GM12892 (cell line): ENCODE measurements at regions not wholly inside any gene's neighbourhood (a gene's known extent, or its start where the extent isn't known, plus 50 kb on each side); places are given as distances from the start of the nearest gene placed in this dataset.

ENCODE experiments used
- DNase-seq: peaks from one replicate; pipeline ENCODE4 v3.0.0; 2011; ENCODE audit not compliant: insufficient read length
- FAIRE-seq: peaks from 2 replicates; lab custom pipeline; 2011; peaks lifted over from hg19 to GRCh38; lab: Jason Lieb, UNC
- POLR2A ChIP-seq: IDR thresholded peaks from 2 replicates; pipeline ENCODE4 v1.6.1; 2011; ENCODE audit warnings: low read depth, low read length, control low read depth
- POLR2AphosphoS5 ChIP-seq: IDR thresholded peaks from 2 replicates; pipeline ENCODE4 v1.6.1; 2011; ENCODE audit warnings: low read depth, low read length, control low read depth
- TAF1 ChIP-seq: IDR thresholded peaks from 2 replicates; pipeline ENCODE4 v1.6.1; 2011; ENCODE audit warnings: low read depth, mild to moderate bottlenecking, control low read depth, low read length, borderline replicate concordance

DNA sequence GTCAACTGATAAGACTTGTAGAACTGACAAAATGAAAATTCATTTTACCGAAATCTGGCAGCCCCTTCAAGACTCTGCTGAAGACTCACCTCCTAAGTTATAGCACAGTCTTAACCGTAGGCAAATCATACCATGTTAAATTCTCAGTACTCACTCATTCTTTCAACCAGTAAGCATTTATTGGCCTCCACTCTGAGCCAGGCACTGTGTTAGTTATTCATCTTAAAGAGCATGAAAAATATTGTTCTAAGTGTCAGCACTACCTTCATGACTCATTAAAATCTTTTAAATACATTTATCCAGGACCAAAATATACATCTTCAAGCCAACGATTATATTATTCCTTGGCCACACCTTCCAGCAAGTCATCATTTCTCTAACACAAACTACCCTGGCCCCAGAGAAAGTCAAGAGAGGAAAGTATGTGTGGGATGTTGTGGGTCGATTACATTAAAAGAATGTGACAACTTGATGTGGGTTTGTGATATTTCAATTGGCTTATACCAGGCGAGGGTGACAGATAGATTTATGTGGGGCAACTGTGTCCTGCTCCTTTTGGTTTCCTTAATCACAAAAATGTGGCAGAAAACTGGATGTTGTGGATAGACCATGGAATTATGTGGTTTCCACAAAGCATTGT lies 55.0 kb downstream of the TMEM30B start:
- no peak for FAIRE-seq
- TF ChIP-seq POLR2AphosphoS5 = no peak
- no peak for TF ChIP-seq POLR2A
- no peak for TF ChIP-seq TAF1
- DNase-seq = no peak

DNA sequence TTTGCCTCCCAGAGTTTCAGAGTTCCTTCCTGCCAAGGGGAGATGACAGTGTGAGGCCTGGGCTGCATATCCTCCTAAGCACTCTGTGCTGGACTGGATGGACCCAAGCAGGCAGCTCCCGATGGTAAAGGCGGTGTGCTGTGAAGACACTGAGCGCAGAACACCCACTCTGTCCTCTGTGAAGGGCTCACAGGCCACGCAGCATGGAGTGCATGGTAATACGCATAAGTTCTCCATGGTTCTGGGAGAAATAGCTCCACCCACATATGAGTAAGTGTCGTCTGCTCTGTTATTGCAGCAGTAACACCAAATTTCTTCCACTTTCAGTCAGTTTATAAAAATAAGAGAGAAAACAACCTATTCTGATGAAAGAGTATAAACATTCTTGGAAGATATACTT lies 55.8 kb downstream of the TMEM30B start:
- no peak for DNase-seq
- FAIRE-seq = no peak
- TF ChIP-seq TAF1 (no peak), POLR2A (no peak), POLR2AphosphoS5 (no peak)

DNA sequence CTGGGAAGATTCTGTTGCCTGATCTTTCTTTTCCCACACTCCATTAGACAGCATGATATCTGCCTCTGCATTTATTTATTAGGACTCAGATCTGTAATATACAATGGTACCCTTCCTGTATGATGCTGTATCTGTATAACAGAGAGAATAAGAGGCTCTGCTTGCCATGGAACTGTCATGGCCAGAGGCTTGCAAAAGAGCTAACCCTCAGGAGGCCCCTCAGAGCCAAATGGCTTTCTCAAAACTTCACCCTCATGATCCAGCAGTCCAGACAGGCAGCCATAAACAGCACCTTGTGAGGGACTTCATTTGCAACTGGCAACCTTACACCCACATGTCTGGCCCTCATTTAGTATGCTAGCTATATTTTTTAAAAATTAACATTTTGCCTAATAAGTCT lies 57.6 kb downstream of the TMEM30B start:
- DNase-seq (no peak), FAIRE-seq (no peak)
- no peak for TF ChIP-seq TAF1
- no peak for TF ChIP-seq POLR2A
- TF ChIP-seq POLR2AphosphoS5 = no peak

GRCh38 chr14:61222388-61222787 lies 58.8 kb downstream of the TMEM30B start:
- FAIRE-seq (no peak), DNase-seq (no peak)
- no peak for TF ChIP-seq POLR2AphosphoS5
- TF ChIP-seq TAF1 = no peak
- TF ChIP-seq POLR2A = no peak

DNA sequence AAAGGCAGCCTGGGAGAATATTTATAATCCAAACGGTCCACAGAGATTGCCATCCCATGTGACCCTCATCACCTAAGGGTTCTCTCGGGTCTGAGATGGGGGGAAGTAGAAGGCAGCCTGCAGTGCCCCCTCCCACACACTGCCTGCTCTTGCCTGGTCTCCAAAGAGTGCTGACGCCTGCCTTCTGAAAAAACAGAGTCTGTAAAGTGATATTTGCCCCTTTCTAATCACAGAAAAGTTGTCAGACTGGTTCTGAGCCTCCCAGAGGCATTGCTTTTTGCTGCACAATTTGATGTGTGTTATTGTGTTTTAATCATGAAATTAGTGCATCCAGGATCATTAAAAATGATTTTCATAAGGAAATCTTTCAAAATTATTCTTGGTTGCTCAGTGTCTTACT lies 59.2 kb downstream of the TMEM30B start:
- no peak for TF ChIP-seq POLR2A
- TF ChIP-seq POLR2AphosphoS5 = no peak
- TF ChIP-seq TAF1 = no peak
- no peak for FAIRE-seq
- DNase-seq = no peak

DNA sequence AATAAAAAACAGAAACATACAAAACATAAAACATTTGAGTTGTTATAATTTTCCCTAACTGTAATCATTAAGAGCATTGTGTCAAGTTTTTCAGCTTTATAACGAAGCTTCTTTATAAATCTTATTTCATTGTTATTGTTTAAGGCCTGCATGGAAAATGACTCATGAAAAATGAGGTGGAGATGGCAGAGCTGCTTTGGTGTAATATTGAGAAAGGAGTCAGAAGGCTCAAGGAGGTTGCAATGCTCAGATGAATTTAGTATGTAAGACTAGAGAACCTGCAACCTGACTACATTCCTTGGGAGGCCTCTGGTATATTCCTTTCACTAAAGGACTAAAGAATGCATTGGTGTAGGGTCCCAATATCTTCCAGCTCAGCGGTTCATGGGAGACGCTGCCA lies 61.5 kb downstream of the TMEM30B start:
- no peak for TF ChIP-seq TAF1
- TF ChIP-seq POLR2A = no peak
- no peak for TF ChIP-seq POLR2AphosphoS5
- no peak for FAIRE-seq
- no peak for DNase-seq

- DNase-seq = no peak
- no peak for FAIRE-seq
- TF ChIP-seq POLR2AphosphoS5 (no peak), POLR2A (no peak), TAF1 (no peak)
Observed at GRCh38 chr14:61219256-61219655, 61.9 kb downstream of the TMEM30B start.

DNA sequence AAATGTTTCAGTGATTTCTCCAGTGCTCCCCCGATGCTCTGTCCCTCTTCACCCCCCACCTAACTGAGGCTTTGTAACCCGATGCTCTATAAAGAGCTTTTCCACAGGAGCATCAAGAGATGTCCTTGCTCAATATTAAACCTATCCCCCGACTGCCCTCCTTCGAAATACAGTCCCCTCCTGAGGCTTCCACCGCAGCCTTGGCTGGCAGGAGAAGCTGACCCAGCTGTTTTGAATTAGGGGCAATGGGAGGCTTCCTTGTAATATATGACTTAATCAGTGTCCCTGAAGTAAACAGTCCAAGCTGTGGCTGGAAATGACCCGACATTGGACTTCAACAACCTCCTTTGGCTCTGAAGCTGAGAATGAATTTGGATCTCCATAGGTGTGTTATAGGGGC lies 62.4 kb downstream of the TMEM30B start:
- FAIRE-seq (no peak), DNase-seq (no peak)
- TF ChIP-seq TAF1 = no peak
- no peak for TF ChIP-seq POLR2AphosphoS5
- TF ChIP-seq POLR2A = no peak

DNA sequence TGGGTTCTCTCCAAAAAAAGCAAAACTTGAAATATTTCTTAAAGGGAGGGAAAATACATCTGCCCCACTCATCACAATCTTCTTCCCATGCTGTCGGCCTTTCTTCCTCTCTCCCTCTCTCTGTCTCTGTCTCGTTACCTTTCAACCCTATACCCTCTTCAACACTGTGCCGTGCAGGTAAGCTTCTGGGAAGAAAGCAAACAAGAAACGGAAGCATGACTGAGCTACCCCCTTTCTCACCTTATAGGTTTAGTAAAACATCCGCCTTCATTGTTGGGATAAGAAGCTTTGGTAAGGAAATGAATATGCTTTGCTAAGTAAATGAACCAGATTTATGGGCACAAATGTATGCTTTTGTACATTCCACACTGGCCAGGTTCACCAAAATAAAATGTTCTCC lies 63.0 kb downstream of the TMEM30B start:
- TF ChIP-seq POLR2AphosphoS5 (no peak), TAF1 (no peak), POLR2A (no peak)
- DNase-seq (no peak), FAIRE-seq (no peak)

DNA sequence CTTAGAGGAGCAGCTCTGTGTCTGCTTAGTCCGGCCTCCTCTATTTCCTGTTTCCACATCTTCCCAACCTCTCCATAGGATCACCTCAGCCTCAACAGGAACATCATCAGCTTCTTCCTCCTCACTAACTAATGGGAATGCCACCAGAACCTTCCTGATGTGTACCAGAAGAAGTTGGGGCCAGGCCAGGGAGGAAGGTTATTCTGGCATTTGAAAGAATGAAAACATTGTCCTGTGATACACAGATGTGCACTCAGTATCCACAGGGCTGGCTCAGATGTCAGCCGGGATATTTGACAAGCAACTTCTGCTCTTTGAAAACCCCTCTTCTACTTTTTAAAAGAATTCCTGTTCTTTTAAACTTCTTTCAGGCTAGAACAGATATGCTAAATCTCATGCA lies 63.6 kb downstream of the TMEM30B start:
- no peak for DNase-seq
- TF ChIP-seq POLR2A (no peak), POLR2AphosphoS5 (no peak), TAF1 (no peak)

GRCh38 chr14:61215222-61216020 lies 65.7 kb downstream of the TMEM30B start:
- TF ChIP-seq POLR2AphosphoS5 (no peak), TAF1 (no peak), POLR2A (no peak)
- DNase-seq = no peak

More for the DNA sequence above, 63.6 kb downstream of the TMEM30B start:
- no peak for FAIRE-seq

GRCh38 chr14:61213920-61214319 lies 67.2 kb downstream of the TMEM30B start:
- DNase-seq (no peak), FAIRE-seq (no peak)
- TF ChIP-seq TAF1 (no peak), POLR2AphosphoS5 (no peak), POLR2A (no peak)

More at GRCh38 chr14:61215222-61216020, 65.7 kb downstream of the TMEM30B start:
- no peak for FAIRE-seq
